ENCODE measurements at regions not wholly inside any gene's neighbourhood (a gene's known extent, or its start where the extent isn't known, plus 50 kb on each side); places are given as distances from the start of the nearest gene placed in this dataset.
A peak's percentile ranks its signal among the peaks of the same experiment; 100 is the strongest.
"Not testable (repeated sequence)": the region's sequence is repeated elsewhere in the genome, so short reads cannot be mapped to it uniquely, and the experiment has no call there.

- no peak for DNase-seq
- ATAC-seq, result no peak
- intact Hi-C loops (cut with DNase I, micrococcal nuclease), result no loop called here
These were observed 128.9 kb downstream of the TMEM200A start for GRCh38 chr6:130494729-130495128.

GRCh38 chr6:130500693-130501092 lies 134.9 kb downstream of the TMEM200A start:
- ATAC-seq, result no peak
- DNase-seq, result no peak
- intact Hi-C loops (cut with DNase I, micrococcal nuclease), result no loop called here

DNA sequence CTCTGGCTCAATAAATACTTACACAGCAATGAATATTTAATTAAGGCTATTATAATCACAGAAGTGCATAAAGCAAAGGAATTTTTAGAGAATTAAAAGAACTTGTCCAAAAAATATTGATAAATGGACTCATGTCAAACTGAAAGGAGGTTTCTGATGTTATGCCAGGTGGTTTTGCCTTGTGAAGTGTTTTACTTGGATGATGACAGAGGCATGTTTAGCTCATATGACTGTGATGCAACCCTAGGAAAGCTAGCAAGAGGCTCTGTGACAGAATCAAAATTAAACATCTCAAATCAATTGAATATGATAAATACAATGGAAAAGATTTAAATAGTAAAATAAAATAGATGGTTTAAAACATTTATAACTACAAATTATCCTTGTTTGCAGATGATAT lies 137.3 kb downstream of the TMEM200A start:
- no peak for ATAC-seq
- intact Hi-C loops (cut with DNase I, micrococcal nuclease), result no loop called here

DNA sequence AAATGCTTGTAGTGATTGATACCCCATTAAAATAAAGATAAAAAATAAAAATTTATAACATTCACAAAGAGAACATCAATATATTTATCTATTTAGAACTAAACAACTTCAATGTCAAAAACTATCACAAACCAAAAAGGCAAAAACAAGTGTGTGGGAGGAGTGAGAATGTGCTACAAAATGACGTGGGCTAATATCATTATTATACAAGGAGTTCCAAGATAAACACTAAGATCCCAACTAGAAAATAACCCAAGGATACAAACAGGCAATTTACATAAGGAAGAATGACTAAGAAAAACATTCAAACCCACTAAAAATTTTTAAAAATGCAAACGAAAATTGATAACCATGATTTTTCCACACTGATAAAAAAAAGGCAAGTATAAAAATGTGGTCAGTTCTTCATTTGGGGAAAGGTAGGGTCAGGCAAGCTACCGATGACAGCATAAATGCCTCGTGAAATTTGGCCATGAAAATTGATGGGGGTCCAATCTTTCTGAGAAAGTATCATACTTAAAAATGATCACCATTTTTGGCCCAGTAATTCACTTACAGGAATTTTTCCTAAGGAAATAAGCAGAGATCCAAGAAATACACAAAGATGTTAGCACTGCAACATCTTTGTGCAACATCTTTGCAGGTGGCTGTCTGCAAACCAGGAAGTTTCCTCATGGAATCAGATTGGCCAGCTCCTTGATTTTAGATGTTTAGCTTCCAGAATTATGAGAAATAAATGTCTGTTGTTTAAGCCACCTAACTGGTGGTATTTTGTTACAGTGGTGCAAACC lies 140.2 kb downstream of the TMEM200A start:
- DNase-seq (no peak), ATAC-seq (no peak)
- intact Hi-C loops (cut with DNase I, micrococcal nuclease), result no loop called here

More for the DNA sequence above, 137.3 kb downstream of the TMEM200A start:
- DNase-seq, result no peak

GRCh38 chr6:130507005-130507665 lies 141.3 kb downstream of the TMEM200A start:
- DNase-seq; intact Hi-C loops (cut with DNase I, micrococcal nuclease); ATAC-seq: not testable (repeated sequence)

DNA sequence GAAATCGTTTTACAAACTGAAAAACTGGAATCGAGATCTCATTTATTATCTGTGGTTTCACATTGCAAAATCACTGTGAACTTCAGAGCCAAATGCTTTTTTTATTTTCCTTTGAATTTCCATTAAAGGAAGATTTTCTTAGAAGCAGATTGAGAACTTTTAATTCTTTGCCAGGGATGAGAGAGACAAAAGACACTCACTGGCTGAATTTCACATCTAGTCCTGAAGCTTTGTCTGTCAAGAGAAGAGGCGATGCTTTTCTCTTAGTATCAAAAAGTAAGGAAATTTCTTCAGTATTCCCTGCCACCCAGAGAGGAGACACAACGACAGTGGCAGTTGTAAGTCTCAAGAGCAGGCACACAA lies 141.8 kb downstream of the TMEM200A start:
- DNase-seq (no peak), ATAC-seq (no peak)
- intact Hi-C loops (cut with DNase I, micrococcal nuclease), result no loop called here

GRCh38 chr6:130513770-130514169 lies 148.0 kb downstream of the TMEM200A start:
- intact Hi-C loops (cut with DNase I, micrococcal nuclease), result no loop called here
- DNase-seq (no peak), ATAC-seq (peak; percentile 30)

GRCh38 chr6:130514712-130515111 lies 148.9 kb downstream of the TMEM200A start:
- DNase-seq (no peak), ATAC-seq (no peak)
- intact Hi-C loops (cut with DNase I, micrococcal nuclease), result no loop called here

- DNase-seq (no peak), ATAC-seq (no peak)
- intact Hi-C loops (cut with DNase I, micrococcal nuclease), result no loop called here
These were observed 149.5 kb downstream of the TMEM200A start for GRCh38 chr6:130515306-130515705.

- no peak for ATAC-seq
- DNase-seq, result no peak
- intact Hi-C loops (cut with DNase I, micrococcal nuclease), result no loop called here
These were observed 150.8 kb downstream of the TMEM200A start for GRCh38 chr6:130516604-130517003.

DNA sequence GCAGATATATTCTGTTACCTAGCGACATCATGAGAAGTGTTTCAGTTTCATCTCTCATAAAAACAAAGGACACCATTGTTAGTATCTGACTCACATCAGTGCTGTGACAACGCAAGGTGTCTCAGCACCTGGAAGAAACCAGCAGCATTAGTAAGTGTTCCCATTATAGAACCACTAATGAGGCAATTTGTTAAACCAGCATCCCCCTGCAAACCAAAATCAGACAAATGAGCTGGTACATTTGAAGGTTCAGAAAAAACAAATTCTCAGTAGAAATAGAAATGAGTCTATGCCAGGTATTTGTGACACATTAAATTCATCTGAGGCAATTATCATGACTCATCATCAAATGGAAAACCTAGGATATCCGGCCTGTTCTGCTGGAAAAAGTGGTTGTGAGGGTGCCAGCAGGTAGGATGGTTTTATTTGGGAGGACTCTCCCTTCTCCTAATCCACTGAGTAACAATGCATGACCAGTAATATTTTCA lies 151.7 kb downstream of the TMEM200A start:
- DNase-seq (no peak), ATAC-seq (no peak)
- intact Hi-C loops (cut with DNase I, micrococcal nuclease), result no loop called here

DNA sequence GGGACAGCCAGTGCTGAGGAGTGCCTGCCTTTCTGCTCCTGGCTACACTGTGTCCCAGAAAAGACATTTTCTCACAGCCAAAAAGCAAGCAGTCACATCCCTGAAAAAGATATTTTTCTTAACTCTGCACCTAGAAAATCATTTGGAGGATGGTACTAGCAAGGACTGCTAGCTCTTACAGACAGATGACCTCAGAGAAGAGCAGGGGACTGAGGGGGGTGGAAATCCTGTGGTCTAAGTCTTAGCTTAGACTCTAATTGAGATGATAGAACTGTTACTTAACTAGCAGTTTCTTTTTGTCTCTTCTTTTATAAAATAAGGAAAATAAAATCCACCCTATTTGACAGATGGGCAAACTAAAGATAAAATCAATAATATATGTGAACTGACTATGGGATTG lies 152.8 kb downstream of the TMEM200A start:
- intact Hi-C loops (cut with DNase I, micrococcal nuclease), result no loop called here

GRCh38 chr6:130520221-130520620 lies 154.4 kb downstream of the TMEM200A start:
- DNase-seq (no peak), ATAC-seq (no peak)
- intact Hi-C loops (cut with DNase I, micrococcal nuclease), result no loop called here

More for the DNA sequence above, 152.8 kb downstream of the TMEM200A start:
- DNase-seq, result no peak
- ATAC-seq, result no peak

GRCh38 chr6:130520801-130521200 lies 155.0 kb downstream of the TMEM200A start:
- intact Hi-C loops (cut with DNase I, micrococcal nuclease), result no loop called here
- DNase-seq (no peak), ATAC-seq (no peak)

DNA sequence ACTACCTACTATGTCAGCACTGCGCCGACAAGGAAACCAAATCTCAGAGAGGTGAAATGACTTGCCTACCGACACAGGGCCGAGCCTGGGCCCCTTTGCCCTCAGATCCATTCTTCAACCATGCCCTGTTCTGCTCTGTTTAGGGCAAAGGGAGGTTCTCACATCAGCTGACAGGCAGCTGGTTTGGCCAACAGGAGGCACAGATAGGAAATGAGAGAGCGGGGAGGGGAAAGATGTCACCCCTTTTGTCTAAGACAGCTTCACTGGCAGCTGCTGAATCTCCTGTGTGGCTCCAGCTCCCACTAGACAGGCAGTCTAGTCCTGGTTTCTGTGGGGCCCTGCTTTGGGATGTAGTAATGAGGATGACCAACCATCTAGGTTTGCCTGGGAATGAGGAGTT lies 158.7 kb downstream of the TMEM200A start:
- no peak for DNase-seq
- no peak for ATAC-seq
- intact Hi-C loops (cut with DNase I, micrococcal nuclease), result no loop called here

DNA sequence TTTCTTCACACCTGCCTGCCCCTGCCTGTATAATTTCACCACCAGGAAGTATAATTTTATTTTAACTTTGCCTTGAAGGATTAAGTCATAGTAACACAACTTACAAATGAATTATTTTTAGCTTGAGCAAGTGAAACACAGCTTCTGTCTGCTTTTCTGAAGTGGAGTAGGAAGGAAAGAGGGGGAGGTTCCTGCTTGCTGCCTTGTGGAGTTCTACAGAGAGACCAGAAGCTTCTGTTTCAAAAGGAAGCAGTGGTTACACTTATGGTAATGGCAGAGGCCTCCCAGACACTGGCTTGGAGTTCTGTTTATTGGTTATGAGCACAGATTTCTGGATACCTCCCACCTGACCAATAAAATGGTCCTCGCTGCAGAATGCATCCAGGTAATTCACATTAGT lies 159.6 kb downstream of the TMEM200A start:
- no peak for ATAC-seq
- DNase-seq, result no peak
- intact Hi-C loops (cut with DNase I, micrococcal nuclease), result no loop called here

DNA sequence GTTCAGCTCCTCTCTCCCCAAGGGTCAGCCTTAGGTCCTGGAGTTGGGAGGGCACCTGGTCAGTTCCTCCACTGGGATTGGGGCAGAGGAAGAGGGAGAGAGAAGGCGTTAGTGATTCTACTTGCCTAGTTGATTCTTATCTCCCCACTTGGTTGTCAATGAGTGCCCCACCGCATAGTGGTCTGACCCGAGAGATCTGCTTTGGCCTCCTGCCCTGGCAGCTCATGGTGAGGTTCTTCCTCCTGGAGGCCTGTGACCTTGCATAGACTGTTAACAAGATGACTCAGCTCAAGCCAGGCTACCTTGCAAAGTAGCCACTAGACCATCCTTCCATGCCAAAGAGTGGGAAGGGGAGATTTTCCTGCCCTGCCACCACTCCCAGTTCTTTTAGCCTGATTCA lies 160.6 kb downstream of the TMEM200A start:
- intact Hi-C loops (cut with DNase I, micrococcal nuclease), result no loop called here
- DNase-seq (no peak), ATAC-seq (no peak)

DNA sequence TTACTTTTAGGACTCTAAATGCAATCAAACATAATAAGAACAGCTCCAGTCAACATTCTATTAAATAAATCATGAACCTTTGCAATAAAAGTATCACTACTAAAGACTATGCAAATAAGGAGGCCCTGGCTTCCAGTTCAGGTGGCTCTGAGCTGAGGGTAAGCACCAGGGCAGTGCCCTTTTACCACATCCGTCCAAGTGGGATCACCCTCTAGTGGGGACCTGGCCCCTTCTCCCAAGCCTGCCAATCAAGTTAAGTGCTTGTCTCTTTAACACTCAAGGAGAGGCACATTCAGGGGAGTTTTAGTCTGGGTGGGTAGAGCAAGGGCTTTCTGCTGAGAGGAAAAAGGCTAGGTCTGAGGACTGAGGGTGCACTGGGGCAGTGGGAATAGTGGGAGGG lies 161.4 kb downstream of the TMEM200A start:
- no peak for ATAC-seq
- no peak for DNase-seq
- intact Hi-C loops (cut with DNase I, micrococcal nuclease), result no loop called here

- ATAC-seq (no peak), DNase-seq (no peak)
- intact Hi-C loops (cut with DNase I, micrococcal nuclease), result no loop called here
These were observed 163.8 kb downstream of the TMEM200A start for GRCh38 chr6:130529569-130530149.

DNA sequence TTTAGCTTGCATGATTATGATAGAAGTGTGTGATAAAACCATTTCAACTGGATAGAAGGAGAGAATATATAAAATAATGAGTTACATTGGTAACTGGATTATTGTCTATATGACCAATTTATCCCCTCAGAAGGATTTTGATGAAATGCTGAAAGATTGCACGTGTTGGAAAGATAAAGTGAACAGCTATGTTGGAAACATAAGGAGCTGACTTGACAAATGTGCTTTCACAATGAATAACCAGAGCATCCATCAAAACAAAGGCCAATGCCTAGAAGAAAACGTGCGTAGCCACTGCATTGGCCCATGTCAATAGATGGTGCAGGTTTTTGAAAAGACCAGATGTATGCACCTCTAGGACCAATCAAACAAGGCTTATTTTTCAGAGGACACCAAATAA lies 168.8 kb downstream of the TMEM200A start:
- intact Hi-C loops (cut with DNase I, micrococcal nuclease), result no loop called here
- DNase-seq (no peak), ATAC-seq (no peak)
